ENCODE measurements at regions not wholly inside any gene's neighbourhood (a gene's known extent, or its start where the extent isn't known, plus 50 kb on each side); places are given as distances from the start of the nearest gene placed in this dataset.

- TF ChIP-seq CTCF (conservative IDR thresholded peaks at IDR 0.05; ENCODE audit: low read length) (no peak), EZH2phosphoT487 (IDR thresholded peaks at IDR 0.05; ENCODE audit: borderline replicate concordance, low read depth, low read length) (no peak)
These were observed 521.1 kb upstream of the NECTIN3 start for GRCh38 chr3:110550511-110550910.
